Neural cell (in vitro differentiated cells): ENCODE measurements at regions not wholly inside any gene's neighbourhood (a gene's known extent, or its start where the extent isn't known, plus 50 kb on each side); places are given as distances from the start of the nearest gene placed in this dataset.

Experiments used
- H2AFZ ChIP-seq: fragments of 200-600, 300-800 bp; sonication (generic), shearing (Covaris generic); 2 replicates; pipeline ENCODE4 v1.6.0; 2014; ENCODE audit warnings: low read depth, mild to moderate bottlenecking, antibody characterized with exemption, low read length, moderate library complexity
- H3F3A ChIP-seq: fragments of 200-600 bp; shearing (Covaris generic); 2 replicates; pipeline ENCODE4 v1.6.1; 2016; ENCODE audit warnings: mild to moderate bottlenecking, moderate library complexity, mixed read lengths, antibody characterized with exemption, low read length; ENCODE audit not compliant: insufficient read depth, poor library complexity, severe bottlenecking
- H3K27ac ChIP-seq: fragments of 200-600, 300-800 bp; sonication (generic), shearing (Covaris generic); 2 replicates; pipeline ENCODE4 v1.5.1; 2014; ENCODE audit warnings: mild to moderate bottlenecking, low read length, moderate library complexity
- H3K27me3 ChIP-seq: fragments of 300-800, 200-600 bp; sonication (generic), shearing (Covaris generic); 2 replicates; pipeline ENCODE4 v1.6.0; 2014; ENCODE audit warnings: mild to moderate bottlenecking, low read depth, low read length, moderate library complexity; ENCODE audit not compliant: insufficient read depth
- H3K36me3 ChIP-seq: fragments of 300-800, 200-600 bp; sonication (generic), shearing (Covaris generic); 2 replicates; pipeline ENCODE4 v1.5.1; 2014; ENCODE audit warnings: mild to moderate bottlenecking, antibody characterized with exemption, low read length, moderate library complexity; ENCODE audit not compliant: insufficient read depth
- H3K4me2 ChIP-seq: fragments of 300-800, 200-600 bp; sonication (generic), shearing (Covaris generic); 2 replicates; pipeline ENCODE4 v1.6.0; 2014; ENCODE audit warnings: mild to moderate bottlenecking, low read length
- H3K4me3 ChIP-seq: fragments of 300-800, 200-600 bp; sonication (generic), shearing (Covaris generic); 2 replicates; pipeline ENCODE4 v1.5.1; 2014; ENCODE audit warnings: mild to moderate bottlenecking, low read length, moderate library complexity
- H3K79me2 ChIP-seq: fragments of 200-600 bp; shearing (Covaris generic); replicated peaks from 2 replicates; pipeline ENCODE4 v1.6.0; 2014; ENCODE audit warnings: mild to moderate bottlenecking, low read length, moderate library complexity; ENCODE audit not compliant: insufficient read depth
- H3K9ac ChIP-seq: fragments of 300-800, 200-600 bp; sonication (generic), shearing (Covaris generic); 2 replicates; pipeline ENCODE4 v1.6.1; 2016; ENCODE audit warnings: mild to moderate bottlenecking, low read length, mixed read lengths
- H3K9me2 ChIP-seq: fragments of 200-600 bp; shearing (Covaris generic); 2 replicates; pipeline ENCODE4 v1.6.1; 2016; ENCODE audit warnings: mild to moderate bottlenecking, low read length, mixed read lengths; ENCODE audit not compliant: insufficient read depth
- H3K9me3 ChIP-seq: fragments of 200-600, 300-800 bp; sonication (generic), shearing (Covaris generic); 2 replicates; pipeline ENCODE4 v1.6.1; 2016; ENCODE audit warnings: mild to moderate bottlenecking, mixed run types, low read length, moderate library complexity, mixed read lengths
- H4K20me1 ChIP-seq: fragments of 200-600 bp; shearing (Covaris generic); 2 replicates; pipeline ENCODE4 v1.6.1; 2016; ENCODE audit warnings: mild to moderate bottlenecking, mixed run types; ENCODE audit not compliant: insufficient read depth
- CTCF ChIP-seq: fragments of 450-650 bp; IDR thresholded peaks from 2 replicates; pipeline ENCODE4 v1.5.1; 2014; ENCODE audit warnings: antibody characterized with exemption, mild to moderate bottlenecking, moderate library complexity; ENCODE audit not compliant: poor library complexity, severe bottlenecking
- EP300 ChIP-seq: fragments of 450-650 bp; conservative IDR thresholded peaks from 2 replicates; pipeline ENCODE4 v1.6.1; 2014; ENCODE audit warnings: antibody characterized with exemption, mild to moderate bottlenecking, moderate library complexity; ENCODE audit not compliant: poor library complexity, severe bottlenecking
- EZH2 ChIP-seq: fragments of 200-600, 300-800 bp; shearing (Covaris generic), sonication (generic); IDR thresholded peaks from 2 replicates; pipeline ENCODE4 v1.6.1; 2014; ENCODE audit warnings: antibody characterized with exemption, low read length, borderline replicate concordance, mild to moderate bottlenecking; ENCODE audit not compliant: insufficient read depth, poor library complexity, severe bottlenecking
- MXI1 ChIP-seq: fragments of 450-650 bp; conservative IDR thresholded peaks from 2 replicates; pipeline ENCODE4 v1.6.1; 2014; ENCODE audit warnings: antibody characterized with exemption, mild to moderate bottlenecking; ENCODE audit not compliant: poor library complexity, severe bottlenecking
- POLR2AphosphoS5 ChIP-seq: IDR thresholded peaks from 2 replicates; pipeline ENCODE4 v1.6.1; 2012
- RAD21 ChIP-seq: fragments of 450-650 bp; conservative IDR thresholded peaks from 2 replicates; pipeline ENCODE4 v1.6.1; 2014; ENCODE audit warnings: antibody characterized with exemption, mild to moderate bottlenecking, moderate library complexity
- REST ChIP-seq: IDR thresholded peaks from 2 replicates; pipeline ENCODE4 v1.6.1; 2012; ENCODE audit warnings: borderline replicate concordance
- SMC3 ChIP-seq: fragments of 450-650 bp; conservative IDR thresholded peaks from 2 replicates; pipeline ENCODE4 v1.6.1; 2014; ENCODE audit warnings: antibody characterized with exemption, mild to moderate bottlenecking, moderate library complexity; ENCODE audit not compliant: poor library complexity
- TAF1 ChIP-seq: IDR thresholded peaks from 2 replicates; pipeline ENCODE4 v1.6.1; 2012; ENCODE audit warnings: low read depth

GRCh38 chr2:126425943-126426342 is 230.0 kb upstream of the GYPC start:
- Histone ChIP-seq H3K4me2 (no peak overlapping the region), H3K27ac (no peak overlapping the region), H3K4me3 (no peak overlapping the region), H3F3A (no peaks in the 10 kb centered on the region), H3K27me3 (no peaks in the 10 kb centered on the region), H3K36me3 (no peaks in the 10 kb centered on the region), H3K9me2 (no peaks in the 10 kb centered on the region), H2AFZ (no peak overlapping the region), H3K79me2 (no peaks in the 10 kb centered on the region), H3K9ac (no peak overlapping the region), H3K9me3 (no peaks in the 10 kb centered on the region), H4K20me1 (no peaks in the 10 kb centered on the region)
- TF ChIP-seq POLR2AphosphoS5 (no peak), MXI1 (no peak), EZH2 (no peak), CTCF (no peak), REST (no peak), SMC3 (no peak), TAF1 (no peak)

- Histone ChIP-seq H3K27ac (no peak overlapping the region), H4K20me1 (no peaks in the 10 kb centered on the region), H3K4me3 (no peak overlapping the region), H3K9me2 (no peaks in the 10 kb centered on the region), H3K27me3 (no peaks in the 10 kb centered on the region), H3K79me2 (no peaks in the 10 kb centered on the region), H3K4me2 (no peak overlapping the region), H3K9ac (no peak overlapping the region), H2AFZ (no peak overlapping the region), H3K9me3 (no peaks in the 10 kb centered on the region), H3F3A (no peaks in the 10 kb centered on the region), H3K36me3 (no peaks in the 10 kb centered on the region)
- no peak for TF ChIP-seq SMC3
- no peak for TF ChIP-seq MXI1
- TF ChIP-seq RAD21 = no peak
- no peak for TF ChIP-seq EP300
- no peak for TF ChIP-seq TAF1
- no peak for TF ChIP-seq REST
- TF ChIP-seq CTCF = no peak
- TF ChIP-seq EZH2 = no peak
These were observed 226.9 kb upstream of the GYPC start for GRCh38 chr2:126429103-126429502.
